ENCODE measurements at regions not wholly inside any gene's neighbourhood (a gene's known extent, or its start where the extent isn't known, plus 50 kb on each side); places are given as distances from the start of the nearest gene placed in this dataset.

DNA sequence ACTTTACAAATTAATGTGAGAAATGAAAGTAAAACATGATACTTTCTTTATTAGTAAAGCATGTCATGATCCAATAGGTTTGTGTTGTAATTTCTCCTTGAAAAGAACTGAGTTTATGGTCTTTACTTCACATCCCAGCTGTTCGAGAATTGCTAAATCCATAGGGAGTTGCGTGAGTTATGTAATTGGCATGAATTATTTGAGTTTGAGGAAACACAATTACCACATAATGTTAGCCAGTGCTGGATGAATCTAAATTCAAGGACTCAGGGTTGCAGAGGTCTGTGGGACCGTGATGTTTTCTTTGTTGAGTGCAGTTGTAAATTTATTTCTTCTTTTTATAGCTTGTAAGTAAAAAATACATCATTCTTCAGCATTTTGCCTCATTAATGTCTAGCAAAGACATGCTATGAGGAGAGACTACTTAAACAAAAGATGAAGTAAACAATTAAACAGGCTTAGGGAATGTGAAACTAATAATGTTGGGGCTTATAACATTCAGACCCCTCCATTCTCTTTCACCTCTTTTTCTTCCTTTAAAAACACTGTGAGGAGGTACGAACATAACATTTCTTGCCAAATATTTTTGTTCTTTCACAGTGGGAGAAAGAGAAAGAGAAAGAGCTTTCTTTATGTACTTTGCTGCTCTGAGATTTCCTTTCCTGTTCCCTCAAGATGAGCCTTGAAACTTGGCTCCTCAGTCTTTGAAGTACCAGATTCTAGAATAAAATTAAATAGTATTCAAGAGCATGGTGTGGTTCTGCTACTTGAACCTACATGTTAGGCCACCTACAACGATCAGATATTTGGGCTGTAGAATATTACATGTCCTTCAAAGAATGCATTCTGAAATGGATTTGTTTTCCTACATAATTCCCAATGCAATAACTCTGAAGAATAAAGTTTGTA lies 159.6 kb upstream of the ANK2 start:
- TF ChIP-seq, protein P1, sequence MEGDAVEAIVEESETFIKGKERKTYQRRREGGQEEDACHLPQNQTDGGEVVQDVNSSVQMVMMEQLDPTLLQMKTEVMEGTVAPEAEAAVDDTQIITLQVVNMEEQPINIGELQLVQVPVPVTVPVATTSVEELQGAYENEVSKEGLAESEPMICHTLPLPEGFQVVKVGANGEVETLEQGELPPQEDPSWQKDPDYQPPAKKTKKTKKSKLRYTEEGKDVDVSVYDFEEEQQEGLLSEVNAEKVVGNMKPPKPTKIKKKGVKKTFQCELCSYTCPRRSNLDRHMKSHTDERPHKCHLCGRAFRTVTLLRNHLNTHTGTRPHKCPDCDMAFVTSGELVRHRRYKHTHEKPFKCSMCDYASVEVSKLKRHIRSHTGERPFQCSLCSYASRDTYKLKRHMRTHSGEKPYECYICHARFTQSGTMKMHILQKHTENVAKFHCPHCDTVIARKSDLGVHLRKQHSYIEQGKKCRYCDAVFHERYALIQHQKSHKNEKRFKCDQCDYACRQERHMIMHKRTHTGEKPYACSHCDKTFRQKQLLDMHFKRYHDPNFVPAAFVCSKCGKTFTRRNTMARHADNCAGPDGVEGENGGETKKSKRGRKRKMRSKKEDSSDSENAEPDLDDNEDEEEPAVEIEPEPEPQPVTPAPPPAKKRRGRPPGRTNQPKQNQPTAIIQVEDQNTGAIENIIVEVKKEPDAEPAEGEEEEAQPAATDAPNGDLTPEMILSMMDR (IDR thresholded peaks at IDR 0.05): no peak
- TF ChIP-seq POLR2A (IDR thresholded peaks at IDR 0.05) (no peak), POLR2AphosphoS5 (IDR thresholded peaks at IDR 0.05) (no peak)

All from prostate gland (tissue), 2 donors.